Transverse colon (tissue), 4 donors: ENCODE measurements at regions not wholly inside any gene's neighbourhood (a gene's known extent, or its start where the extent isn't known, plus 50 kb on each side); places are given as distances from the start of the nearest gene placed in this dataset.
A peak's percentile ranks its signal among the peaks of the same experiment; 100 is the strongest.

Source experiments
- DNase-seq: peaks from one replicate; pipeline ENCODE4 v3.0.0-alpha.2; 2019
- H3K27ac ChIP-seq, 4 donors: fragments of 200-600 bp; sonication (generic); 2 replicates each; pipeline ENCODE4 v1.5.1; 2016 to 2018; ENCODE audit warnings: inconsistent platforms in 4 of 4
- H3K27me3 ChIP-seq: fragments of 200-600 bp; sonication (generic); 2 replicates; pipeline ENCODE4 v1.5.1; 2017; ENCODE audit warnings: inconsistent platforms
- H3K36me3 ChIP-seq, 4 donors: fragments of 200-600 bp; sonication (generic); 2 replicates each; pipeline ENCODE4 v1.5.1; 2017 to 2019; ENCODE audit warnings: inconsistent platforms in 4 of 4
- H3K4me1 ChIP-seq, 4 donors: fragments of 200-600 bp; sonication (generic); 2 replicates each; pipeline ENCODE4 v1.5.1; 2017 to 2020; ENCODE audit warnings: inconsistent platforms in 4 of 4
- H3K4me3 ChIP-seq, 4 donors: fragments of 200-600 bp; sonication (generic); 1 replicate in 1 of 4; 2 replicates in 3 of 4; pipeline versions ENCODE4 v1.5.1 to v1.6.1; 2017 to 2019; ENCODE audit warnings: inconsistent platforms in 4 of 4
- H3K9me3 ChIP-seq, 2 donors: fragments of 200-600 bp; sonication (generic); 2 replicates each; pipeline ENCODE4 v1.5.1; 2017 to 2019; ENCODE audit warnings: inconsistent platforms in 2 of 2
- EP300 ChIP-seq: sonication (generic); formaldehyde crosslinking; IDR thresholded peaks from one replicate; pipeline ENCODE4 v1.6.1; 2017; ENCODE audit warnings: antibody characterized with exemption, low read depth
- POLR2A ChIP-seq: fragments of 450-650 bp; IDR thresholded peaks from one replicate; pipeline ENCODE4 v1.6.1; 2016; ENCODE audit warnings: antibody characterized with exemption, mild to moderate bottlenecking, moderate library complexity
- POLR2AphosphoS5 ChIP-seq, 3 donors: sonication (generic); formaldehyde crosslinking; IDR thresholded peaks; one replicate each; pipeline ENCODE4 v1.6.1; 2016; ENCODE audit warnings: antibody characterized with exemption in 3 of 3
- WGBS, 2 donors: methylation state at CpG; one replicate each; pipeline ENCODE4 v1.1.5; 2018; ENCODE audit warnings: low coverage in 1 of 2; 5-methylcytosine and 5-hydroxymethylcytosine counted together
- in situ Hi-C, 4 donors: fragments of 200-750 bp; cut with MboI; loops; one replicate each; pipeline versions ENCODE4 v1.15.0 to v1.15.1; 2017; ENCODE audit warnings: low sequenced_read_pairs in 3 of 4, low pct_ligation_motif_present in 1 of 4, low pct_unique_long_range_greater_than_20kb in 1 of 4
- intact Hi-C: fragments of 100-400 bp; cut with DNase I; formaldehyde crosslinking; loops from one replicate; pipeline ENCODE4 v1.15.1; 2023; ENCODE audit warnings: low total_unique reads
- TF ChIP-seq, protein P1 (sequence below), 5 experiments: fragments of 200-600 bp in 3 of 5; fragments of 450-650 bp in 2 of 5; sonication (generic) in 3 of 5; IDR thresholded peaks; 1 replicate in 2 of 5; 2 replicates in 3 of 5; pipeline ENCODE4 v1.5.1; 2016 to 2017; ENCODE audit warnings: antibody characterized with exemption in 5 of 5, inconsistent platforms in 3 of 5, mild to moderate bottlenecking in 2 of 5, moderate library complexity in 1 of 5

DNA sequence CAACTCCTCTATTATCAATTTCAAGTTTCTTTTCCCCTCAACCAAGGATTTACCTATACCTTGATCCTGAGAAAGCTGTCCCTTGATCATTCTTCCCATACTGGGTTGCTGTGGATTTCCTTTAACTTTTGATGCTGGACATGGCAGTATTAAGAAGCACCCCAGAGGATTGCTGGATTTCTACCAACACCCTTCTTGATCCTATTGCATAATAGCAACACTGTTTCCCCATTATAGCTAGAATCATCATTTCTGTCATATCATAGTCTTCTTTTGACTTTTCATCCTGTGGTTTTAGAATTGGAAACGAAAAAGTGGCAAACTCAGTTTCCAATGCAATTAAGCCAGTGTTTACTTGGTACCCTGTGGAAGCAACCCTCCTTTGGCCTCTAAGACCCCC lies 154.9 kb downstream of the ARRDC3 start:
- peaks cover 0 to 4% (median 0%) of the 10 kb centered on the region in 4 donors for H3K4me1 ChIP-seq
- H3K27me3 ChIP-seq = no peaks in the 10 kb centered on the region
- intact Hi-C loops (no loop called here), in situ Hi-C loops (loop anchor here in 2 of 4 donors (10.0 kb wide), 1 partner anchor 157 kb away; the partner anchor contains the start of gene ARRDC3 (in 2 of the 2))
- no peaks in the 10 kb centered on the region for H3K36me3 ChIP-seq
- DNase-seq = no peak
- H3K9me3 ChIP-seq = no peaks in the 10 kb centered on the region
- no peak for TF ChIP-seq POLR2AphosphoS5 (IDR thresholded peaks at IDR 0.05)
- TF ChIP-seq, protein P1, sequence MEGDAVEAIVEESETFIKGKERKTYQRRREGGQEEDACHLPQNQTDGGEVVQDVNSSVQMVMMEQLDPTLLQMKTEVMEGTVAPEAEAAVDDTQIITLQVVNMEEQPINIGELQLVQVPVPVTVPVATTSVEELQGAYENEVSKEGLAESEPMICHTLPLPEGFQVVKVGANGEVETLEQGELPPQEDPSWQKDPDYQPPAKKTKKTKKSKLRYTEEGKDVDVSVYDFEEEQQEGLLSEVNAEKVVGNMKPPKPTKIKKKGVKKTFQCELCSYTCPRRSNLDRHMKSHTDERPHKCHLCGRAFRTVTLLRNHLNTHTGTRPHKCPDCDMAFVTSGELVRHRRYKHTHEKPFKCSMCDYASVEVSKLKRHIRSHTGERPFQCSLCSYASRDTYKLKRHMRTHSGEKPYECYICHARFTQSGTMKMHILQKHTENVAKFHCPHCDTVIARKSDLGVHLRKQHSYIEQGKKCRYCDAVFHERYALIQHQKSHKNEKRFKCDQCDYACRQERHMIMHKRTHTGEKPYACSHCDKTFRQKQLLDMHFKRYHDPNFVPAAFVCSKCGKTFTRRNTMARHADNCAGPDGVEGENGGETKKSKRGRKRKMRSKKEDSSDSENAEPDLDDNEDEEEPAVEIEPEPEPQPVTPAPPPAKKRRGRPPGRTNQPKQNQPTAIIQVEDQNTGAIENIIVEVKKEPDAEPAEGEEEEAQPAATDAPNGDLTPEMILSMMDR (IDR thresholded peaks at IDR 0.05) = no peak
- no peak for TF ChIP-seq EP300
- no peak for TF ChIP-seq POLR2A
- no peak overlapping the region for H3K4me3 ChIP-seq
- no peak overlapping the region for H3K27ac ChIP-seq
- 68 to 71% methylated on average over 1 of the region's 1 CpG for WGBS, 2 donors

- no peak for TF ChIP-seq POLR2AphosphoS5 (IDR thresholded peaks at IDR 0.05)
- TF ChIP-seq, protein P1 (IDR thresholded peaks at IDR 0.05) = peak in 4 of 5 experiments; percentile 19 to 43 (median 41)
- peak; percentile 53 for DNase-seq
- Histone ChIP-seq H3K27ac (no peak overlapping the region), H3K36me3 (no peaks in the 10 kb centered on the region), H3K4me1 (no peaks in the 10 kb centered on the region), H3K27me3 (no peaks in the 10 kb centered on the region), H3K9me3 (no peaks in the 10 kb centered on the region), H3K4me3 (no peak overlapping the region)
- WGBS, 2 donors = 64% methylated on average over 9 to 10 of the region's 10 CpGs
- intact Hi-C loops (no loop called here), in situ Hi-C loops (loop anchor here in 2 of 4 donors (10.0 kb wide), 1 partner anchor 159 kb away; the partner anchor contains the start of gene ARRDC3 (in 2 of the 2))
Observed at GRCh38 chr5:91225848-91226686, 157.1 kb downstream of the ARRDC3 start.

- H3K9me3 ChIP-seq = no peaks in the 10 kb centered on the region
- no peak overlapping the region for H3K27ac ChIP-seq
- no peaks in the 10 kb centered on the region for H3K27me3 ChIP-seq
- intact Hi-C loops (loop anchor here (5.0 kb wide), 1 partner anchor 162 kb away; no protein-coding TSS in a partner anchor), in situ Hi-C loops (loop anchor here in 3 of 4 donors (10.0 to 25.0 kb wide), 3 partner anchors 160 to 288 kb away; partner anchors contain the start of gene ARRDC3 (in 3 of the 3))
- TF ChIP-seq POLR2A = no peak
- no peak for TF ChIP-seq EP300
- DNase-seq = no peak
- H3K4me3 ChIP-seq = no peak overlapping the region
- no peaks in the 10 kb centered on the region for H3K36me3 ChIP-seq
- WGBS, 2 donors = 70 to 76% methylated on average over 2 of the region's 2 CpGs
- H3K4me1 ChIP-seq = no peaks in the 10 kb centered on the region
Observed at GRCh38 chr5:91224969-91225368, 158.1 kb downstream of the ARRDC3 start.

DNA sequence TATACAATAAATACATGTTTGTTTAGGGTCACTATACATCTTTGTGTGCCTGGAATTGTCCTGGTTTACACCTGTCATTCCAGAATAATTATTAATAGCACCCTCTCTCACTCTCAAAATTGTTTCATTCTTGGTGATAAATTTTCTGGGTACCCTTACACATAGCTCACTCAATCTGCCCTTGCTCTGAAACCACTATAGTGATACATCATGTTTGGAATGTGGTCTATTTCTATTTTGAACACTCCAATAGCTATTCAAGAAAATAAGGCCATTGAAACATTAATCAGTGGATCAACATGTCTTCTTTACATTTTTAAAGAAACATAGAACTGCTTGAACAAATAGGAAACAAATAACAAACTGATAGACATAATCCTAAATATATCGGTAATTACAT lies 158.7 kb downstream of the ARRDC3 start:
- WGBS, 2 donors = 93 to 100% methylated on average over 1 of the region's 1 CpG
- in situ Hi-C loops = loop anchor here in 3 of 4 donors (10.0 to 25.0 kb wide), 3 partner anchors 160 to 287 kb away; partner anchors contain the start of gene ARRDC3 (in 3 of the 3)
- Histone ChIP-seq H3K4me3 (no peak overlapping the region), H3K27ac (no peak overlapping the region), H3K36me3 (no peaks in the 10 kb centered on the region), H3K27me3 (no peaks in the 10 kb centered on the region), H3K4me1 (peaks cover 0 to 4% (median under 1%) of the 10 kb centered on the region in 4 donors), H3K9me3 (no peaks in the 10 kb centered on the region)
- no peak for DNase-seq
- TF ChIP-seq POLR2AphosphoS5 (IDR thresholded peaks at IDR 0.05) (no peak), EP300 (no peak), POLR2A (no peak)
- TF ChIP-seq, protein P1 (IDR thresholded peaks at IDR 0.05) = no peak
- intact Hi-C loops = loop anchor here (5.0 kb wide), 1 partner anchor 163 kb away; no protein-coding TSS in a partner anchor
